HG03196 (cell line): ENCODE measurements at regions not wholly inside any gene's neighbourhood (a gene's known extent, or its start where the extent isn't known, plus 50 kb on each side); places are given as distances from the start of the nearest gene placed in this dataset.

ENCODE experiments used
- ATAC-seq: cut with Tn5 transposase; IDR thresholded peaks from one replicate; pipeline ENCODE4 v1.9.1; 2021; ENCODE audit not compliant: unreplicated experiment

GRCh38 chr4:147407261-147408045 is 73.4 kb upstream of the EDNRA start:
- ATAC-seq, result no peak

- ATAC-seq, result no peak
These were observed 72.7 kb upstream of the EDNRA start for GRCh38 chr4:147408189-147408588.

- ATAC-seq, result no peak
These were observed 71.5 kb upstream of the EDNRA start for GRCh38 chr4:147409350-147409749.

GRCh38 chr4:147418226-147418625 is 62.7 kb upstream of the EDNRA start:
- ATAC-seq, result no peak

GRCh38 chr4:147421456-147421855 is 59.4 kb upstream of the EDNRA start:
- ATAC-seq, result no peak

- ATAC-seq, result no peak
These were observed 57.7 kb upstream of the EDNRA start for GRCh38 chr4:147423229-147423628.

GRCh38 chr4:147425019-147425418 is 55.9 kb upstream of the EDNRA start:
- no peak for ATAC-seq

- ATAC-seq, result no peak
These were observed 52.3 kb upstream of the EDNRA start for GRCh38 chr4:147428583-147428982.

GRCh38 chr4:147430111-147430510 is 50.8 kb upstream of the EDNRA start:
- no peak for ATAC-seq
